ENCODE measurements at regions not wholly inside any gene's neighbourhood (a gene's known extent, or its start where the extent isn't known, plus 50 kb on each side); places are given as distances from the start of the nearest gene placed in this dataset.

GRCh38 chr6:119716668-119717270 lies 367.2 kb upstream of the MAN1A1 start:
- intact Hi-C loops (cut with micrococcal nuclease; ENCODE audit: unreplicated experiment), result no loop called here
- Mint-ChIP-seq H3K27me3 (ENCODE audit: unreplicated experiment) (no peaks in the 10 kb centered on the region), H3K27ac (ENCODE audit: unreplicated experiment) (no peak overlapping the region), H3K4me1 (ENCODE audit: low read depth, unreplicated experiment) (peaks cover 13% of the 10 kb centered on the region), H3K36me3 (ENCODE audit: insufficient read depth, unreplicated experiment) (no peaks in the 10 kb centered on the region), H3K4me3 (ENCODE audit: low read depth, unreplicated experiment) (no peak overlapping the region), H3K9me3 (ENCODE audit: low read depth, unreplicated experiment) (no peaks in the 10 kb centered on the region)
- no TSS peak for BruUV-seq (replicated peaks)
- CTCF ChIA-PET, result no interaction called here
- TF ChIP-seq, protein P1, sequence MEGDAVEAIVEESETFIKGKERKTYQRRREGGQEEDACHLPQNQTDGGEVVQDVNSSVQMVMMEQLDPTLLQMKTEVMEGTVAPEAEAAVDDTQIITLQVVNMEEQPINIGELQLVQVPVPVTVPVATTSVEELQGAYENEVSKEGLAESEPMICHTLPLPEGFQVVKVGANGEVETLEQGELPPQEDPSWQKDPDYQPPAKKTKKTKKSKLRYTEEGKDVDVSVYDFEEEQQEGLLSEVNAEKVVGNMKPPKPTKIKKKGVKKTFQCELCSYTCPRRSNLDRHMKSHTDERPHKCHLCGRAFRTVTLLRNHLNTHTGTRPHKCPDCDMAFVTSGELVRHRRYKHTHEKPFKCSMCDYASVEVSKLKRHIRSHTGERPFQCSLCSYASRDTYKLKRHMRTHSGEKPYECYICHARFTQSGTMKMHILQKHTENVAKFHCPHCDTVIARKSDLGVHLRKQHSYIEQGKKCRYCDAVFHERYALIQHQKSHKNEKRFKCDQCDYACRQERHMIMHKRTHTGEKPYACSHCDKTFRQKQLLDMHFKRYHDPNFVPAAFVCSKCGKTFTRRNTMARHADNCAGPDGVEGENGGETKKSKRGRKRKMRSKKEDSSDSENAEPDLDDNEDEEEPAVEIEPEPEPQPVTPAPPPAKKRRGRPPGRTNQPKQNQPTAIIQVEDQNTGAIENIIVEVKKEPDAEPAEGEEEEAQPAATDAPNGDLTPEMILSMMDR (IDR thresholded peaks at IDR 0.05; ENCODE audit: unreplicated experiment), result no peak
- DNase-seq, result no peak

DNA sequence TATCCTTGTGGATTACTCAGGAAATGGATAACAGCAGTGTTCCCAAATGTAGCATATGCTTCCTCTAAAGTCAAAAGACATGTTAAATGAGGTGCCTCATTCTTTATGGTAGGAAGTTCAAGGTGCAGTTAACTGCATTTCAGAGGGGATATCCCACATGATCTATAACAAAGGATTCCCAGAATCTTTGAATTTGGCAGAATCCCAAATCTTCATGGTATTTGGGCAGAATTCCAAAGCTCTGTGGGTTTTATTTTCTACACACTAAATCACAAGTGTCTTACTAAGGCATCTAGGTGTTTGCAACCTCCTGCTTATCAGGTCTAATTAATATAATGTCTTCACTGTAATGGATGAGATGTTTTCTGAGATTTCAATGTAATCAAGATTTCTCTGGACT lies 364.3 kb upstream of the MAN1A1 start:
- H3K4me3 Mint-ChIP-seq (ENCODE audit: low read depth, unreplicated experiment), result no peak overlapping the region
- no peak for DNase-seq
- H3K27ac Mint-ChIP-seq (ENCODE audit: unreplicated experiment), result no peak overlapping the region
- TF ChIP-seq, protein P1 (IDR thresholded peaks at IDR 0.05; ENCODE audit: unreplicated experiment), result no peak
- CTCF ChIA-PET, result no interaction called here
- H3K36me3 Mint-ChIP-seq (ENCODE audit: insufficient read depth, unreplicated experiment), result no peaks in the 10 kb centered on the region
- no TSS peak for BruUV-seq (replicated peaks)
- intact Hi-C loops (cut with micrococcal nuclease; ENCODE audit: unreplicated experiment), result no loop called here
- no peaks in the 10 kb centered on the region for H3K27me3 Mint-ChIP-seq (ENCODE audit: unreplicated experiment)
- H3K9me3 Mint-ChIP-seq (ENCODE audit: low read depth, unreplicated experiment), result no peaks in the 10 kb centered on the region
- H3K4me1 Mint-ChIP-seq (ENCODE audit: low read depth, unreplicated experiment), result peaks cover 13% of the 10 kb centered on the region

DNA sequence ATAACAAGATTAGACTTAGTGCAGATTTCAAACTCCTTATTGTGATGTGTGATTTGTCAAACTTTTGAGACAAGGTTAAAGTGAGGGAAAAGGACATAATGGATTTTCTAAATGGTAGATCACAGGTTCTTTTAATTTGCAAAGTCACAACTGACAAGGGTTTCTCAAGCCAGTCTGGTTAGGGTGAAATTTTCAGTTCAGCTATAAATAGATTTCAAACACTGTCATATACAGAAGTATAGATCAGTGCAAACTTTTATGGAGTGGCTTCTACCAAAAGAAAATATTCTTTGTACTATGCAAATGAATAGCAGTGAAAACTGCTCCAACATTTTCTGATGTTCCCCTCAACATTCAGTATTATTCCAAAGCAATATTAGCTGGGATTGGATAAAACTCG lies 337.1 kb upstream of the MAN1A1 start:
- Mint-ChIP-seq H3K9me3 (ENCODE audit: low read depth, unreplicated experiment) (no peaks in the 10 kb centered on the region), H3K4me3 (ENCODE audit: low read depth, unreplicated experiment) (no peak overlapping the region), H3K4me1 (ENCODE audit: low read depth, unreplicated experiment) (no peaks in the 10 kb centered on the region), H3K27ac (ENCODE audit: unreplicated experiment) (no peak overlapping the region), H3K36me3 (ENCODE audit: insufficient read depth, unreplicated experiment) (no peaks in the 10 kb centered on the region), H3K27me3 (ENCODE audit: unreplicated experiment) (no peaks in the 10 kb centered on the region)
- TF ChIP-seq, protein P1 (IDR thresholded peaks at IDR 0.05; ENCODE audit: unreplicated experiment), result no peak
- BruUV-seq (replicated peaks), result no TSS peak
- CTCF ChIA-PET, result interaction anchor here (1.0 kb wide), 1 partner anchor 13 kb away, joined by 7 read pairs; no protein-coding TSS in a partner anchor
- no peak for DNase-seq
- intact Hi-C loops (cut with micrococcal nuclease; ENCODE audit: unreplicated experiment), result no loop called here

GRCh38 chr6:119686240-119686639 lies 336.7 kb upstream of the MAN1A1 start:
- intact Hi-C loops (cut with micrococcal nuclease; ENCODE audit: unreplicated experiment), result no loop called here
- Mint-ChIP-seq H3K9me3 (ENCODE audit: low read depth, unreplicated experiment) (no peaks in the 10 kb centered on the region), H3K4me1 (ENCODE audit: low read depth, unreplicated experiment) (no peaks in the 10 kb centered on the region), H3K27me3 (ENCODE audit: unreplicated experiment) (no peaks in the 10 kb centered on the region), H3K4me3 (ENCODE audit: low read depth, unreplicated experiment) (no peak overlapping the region), H3K36me3 (ENCODE audit: insufficient read depth, unreplicated experiment) (no peaks in the 10 kb centered on the region), H3K27ac (ENCODE audit: unreplicated experiment) (no peak overlapping the region)
- BruUV-seq (replicated peaks), result no TSS peak
- DNase-seq, result no peak
- TF ChIP-seq, protein P1 (IDR thresholded peaks at IDR 0.05; ENCODE audit: unreplicated experiment), result no peak
- CTCF ChIA-PET, result interaction anchor here (1.0 kb wide), 1 partner anchor 13 kb away, joined by 7 read pairs; no protein-coding TSS in a partner anchor

All from Calu3 (cell line).